ENCODE measurements at regions not wholly inside any gene's neighbourhood (a gene's known extent, or its start where the extent isn't known, plus 50 kb on each side); places are given as distances from the start of the nearest gene placed in this dataset.

GRCh38 chr1:5423109-5423508, 569.1 kb downstream of the NPHP4 start:
- H3K4me3 ChIP-seq (ENCODE audit: low read length) = no peak overlapping the region
- TF ChIP-seq, protein P1, sequence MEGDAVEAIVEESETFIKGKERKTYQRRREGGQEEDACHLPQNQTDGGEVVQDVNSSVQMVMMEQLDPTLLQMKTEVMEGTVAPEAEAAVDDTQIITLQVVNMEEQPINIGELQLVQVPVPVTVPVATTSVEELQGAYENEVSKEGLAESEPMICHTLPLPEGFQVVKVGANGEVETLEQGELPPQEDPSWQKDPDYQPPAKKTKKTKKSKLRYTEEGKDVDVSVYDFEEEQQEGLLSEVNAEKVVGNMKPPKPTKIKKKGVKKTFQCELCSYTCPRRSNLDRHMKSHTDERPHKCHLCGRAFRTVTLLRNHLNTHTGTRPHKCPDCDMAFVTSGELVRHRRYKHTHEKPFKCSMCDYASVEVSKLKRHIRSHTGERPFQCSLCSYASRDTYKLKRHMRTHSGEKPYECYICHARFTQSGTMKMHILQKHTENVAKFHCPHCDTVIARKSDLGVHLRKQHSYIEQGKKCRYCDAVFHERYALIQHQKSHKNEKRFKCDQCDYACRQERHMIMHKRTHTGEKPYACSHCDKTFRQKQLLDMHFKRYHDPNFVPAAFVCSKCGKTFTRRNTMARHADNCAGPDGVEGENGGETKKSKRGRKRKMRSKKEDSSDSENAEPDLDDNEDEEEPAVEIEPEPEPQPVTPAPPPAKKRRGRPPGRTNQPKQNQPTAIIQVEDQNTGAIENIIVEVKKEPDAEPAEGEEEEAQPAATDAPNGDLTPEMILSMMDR (conservative IDR thresholded peaks at IDR 0.05; ENCODE audit: low read length) = no peak
- no peak for DNase-seq (ENCODE audit: low read depth)

GRCh38 chr1:5419501-5419900, 572.7 kb downstream of the NPHP4 start:
- H3K4me3 ChIP-seq (ENCODE audit: low read length) = no peak overlapping the region
- TF ChIP-seq, protein P1 (conservative IDR thresholded peaks at IDR 0.05; ENCODE audit: low read length) = no peak
- no peak for DNase-seq (ENCODE audit: low read depth)

GRCh38 chr1:5416518-5416917, 575.7 kb downstream of the NPHP4 start:
- DNase-seq (ENCODE audit: low read depth) = no peak
- TF ChIP-seq, protein P1 (conservative IDR thresholded peaks at IDR 0.05; ENCODE audit: low read length) = no peak
- H3K4me3 ChIP-seq (ENCODE audit: low read length) = no peak overlapping the region

- no peak overlapping the region for H3K4me3 ChIP-seq (ENCODE audit: low read length)
- no peak for DNase-seq (ENCODE audit: low read depth)
- TF ChIP-seq, protein P1 (conservative IDR thresholded peaks at IDR 0.05; ENCODE audit: low read length) = no peak
These were observed 576.6 kb downstream of the NPHP4 start for GRCh38 chr1:5415606-5416005.

- TF ChIP-seq, protein P1 (conservative IDR thresholded peaks at IDR 0.05; ENCODE audit: low read length) = no peak
- no peak for DNase-seq (ENCODE audit: low read depth)
- no peak overlapping the region for H3K4me3 ChIP-seq (ENCODE audit: low read length)
These were observed 581.6 kb downstream of the NPHP4 start for GRCh38 chr1:5410652-5411051.

DNA sequence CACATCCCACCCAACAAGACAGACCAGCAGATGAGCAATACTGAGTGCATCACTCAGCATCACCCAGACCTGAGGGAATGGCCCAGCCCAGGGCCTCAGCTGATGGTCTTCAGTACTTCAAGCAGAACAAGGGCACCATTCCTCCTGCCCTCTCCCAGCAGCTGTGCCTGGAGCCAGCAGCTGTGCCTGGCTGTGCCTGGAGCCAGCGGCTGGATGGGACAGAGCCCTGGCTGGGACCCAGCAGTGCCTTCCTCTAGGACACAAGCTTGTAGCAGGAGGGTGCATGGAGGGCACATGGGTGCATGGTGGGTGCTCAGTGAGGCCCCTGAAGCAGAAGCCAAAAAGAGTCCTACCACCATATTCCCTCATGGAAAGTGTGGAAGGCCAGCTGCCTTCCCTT, 583.8 kb downstream of the NPHP4 start:
- TF ChIP-seq, protein P1 (conservative IDR thresholded peaks at IDR 0.05; ENCODE audit: low read length) = no peak
- DNase-seq (ENCODE audit: low read depth) = no peak
- no peak overlapping the region for H3K4me3 ChIP-seq (ENCODE audit: low read length)

DNA sequence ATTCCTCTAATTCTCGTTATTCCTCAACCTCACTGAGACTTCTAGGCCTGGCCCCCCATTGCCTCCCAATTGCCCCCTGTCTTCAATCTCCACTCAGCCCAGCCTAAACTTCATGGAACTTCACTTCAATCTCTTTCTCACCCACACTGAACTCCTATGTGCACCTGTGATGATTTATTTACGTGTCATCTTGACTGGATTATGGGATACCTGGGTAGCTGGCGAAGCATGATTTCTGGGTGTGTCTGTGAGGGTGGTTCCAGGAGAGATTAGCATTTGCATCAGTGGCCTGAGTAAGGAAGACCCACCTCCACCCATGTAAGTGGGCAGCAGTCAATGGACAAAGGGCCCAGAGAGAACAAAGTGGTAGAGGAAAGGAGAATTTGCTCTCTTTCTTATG, 587.0 kb downstream of the NPHP4 start:
- TF ChIP-seq, protein P1 (conservative IDR thresholded peaks at IDR 0.05; ENCODE audit: low read length) = no peak
- H3K4me3 ChIP-seq (ENCODE audit: low read length) = no peak overlapping the region
- DNase-seq (ENCODE audit: low read depth) = no peak
